Peyer's patch (tissue), 4 donors: ENCODE measurements at regions not wholly inside any gene's neighbourhood (a gene's known extent, or its start where the extent isn't known, plus 50 kb on each side); places are given as distances from the start of the nearest gene placed in this dataset.

Experiments used
- CTCF ChIP-seq, 6 experiments: fragments of 450-650 bp in 4 of 6; fragments of 200-600 bp in 2 of 6; sonication (generic) in 1 of 6; IDR thresholded peaks; one replicate each; pipeline ENCODE4 v1.5.1; 2017 to 2019; ENCODE audit warnings: antibody characterized with exemption in 6 of 6, mild to moderate bottlenecking in 3 of 6, moderate library complexity in 1 of 6
- POLR2A ChIP-seq, 2 donors: fragments of 450-650 bp; IDR thresholded peaks; one replicate each; pipeline ENCODE4 v1.5.1; 2017; ENCODE audit warnings: antibody characterized with exemption in 2 of 2, mild to moderate bottlenecking in 2 of 2, moderate library complexity in 2 of 2

DNA sequence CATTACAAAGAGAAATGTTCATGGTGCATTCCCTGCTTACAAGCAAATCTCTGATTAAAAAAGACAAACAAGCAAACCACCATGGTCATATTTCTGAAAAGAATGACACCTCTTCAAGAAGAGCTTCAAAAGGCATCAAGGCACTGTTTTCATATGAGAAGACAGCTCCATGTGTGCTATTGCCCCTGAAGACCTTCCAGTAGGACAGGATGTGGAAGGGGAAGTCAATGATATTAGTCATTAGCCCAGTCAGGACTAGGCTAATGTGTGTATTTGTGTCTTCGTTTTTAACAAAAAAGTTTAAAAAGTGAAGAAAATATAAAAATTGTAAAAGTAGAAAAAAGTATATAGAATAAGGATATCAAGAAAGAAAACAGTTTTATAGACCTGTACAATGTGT lies 534.7 kb upstream of the ARGLU1 start:
- TF ChIP-seq POLR2A (IDR thresholded peaks at IDR 0.05) (no peak), CTCF (IDR thresholded peaks at IDR 0.05) (no peak)
